ENCODE measurements at regions not wholly inside any gene's neighbourhood (a gene's known extent, or its start where the extent isn't known, plus 50 kb on each side); places are given as distances from the start of the nearest gene placed in this dataset.

DNA sequence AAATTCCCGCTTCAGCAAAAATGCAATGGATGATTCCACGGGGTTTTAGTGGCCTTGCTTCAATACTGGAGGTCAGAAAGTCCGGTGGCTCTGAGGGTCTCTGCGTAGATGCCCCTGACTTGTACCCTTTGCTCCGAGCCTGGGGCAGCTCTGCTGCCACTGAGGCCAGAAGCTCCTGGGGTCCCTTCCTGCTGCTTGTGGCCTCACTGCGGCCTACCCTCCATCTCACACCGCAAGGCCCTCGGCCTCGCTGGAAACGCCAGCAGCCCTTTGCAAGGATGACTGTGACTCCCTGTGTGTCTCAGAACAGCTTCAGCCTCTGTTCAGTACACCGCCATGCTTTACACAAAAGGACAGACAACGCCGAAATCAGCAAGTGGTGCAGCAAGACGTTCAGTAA lies 244.8 kb downstream of the ACTR3B start:
- intact Hi-C loops (cut with DNase I) = no loop called here
- no peak for DNase-seq (ENCODE audit: low spot score)

DNA sequence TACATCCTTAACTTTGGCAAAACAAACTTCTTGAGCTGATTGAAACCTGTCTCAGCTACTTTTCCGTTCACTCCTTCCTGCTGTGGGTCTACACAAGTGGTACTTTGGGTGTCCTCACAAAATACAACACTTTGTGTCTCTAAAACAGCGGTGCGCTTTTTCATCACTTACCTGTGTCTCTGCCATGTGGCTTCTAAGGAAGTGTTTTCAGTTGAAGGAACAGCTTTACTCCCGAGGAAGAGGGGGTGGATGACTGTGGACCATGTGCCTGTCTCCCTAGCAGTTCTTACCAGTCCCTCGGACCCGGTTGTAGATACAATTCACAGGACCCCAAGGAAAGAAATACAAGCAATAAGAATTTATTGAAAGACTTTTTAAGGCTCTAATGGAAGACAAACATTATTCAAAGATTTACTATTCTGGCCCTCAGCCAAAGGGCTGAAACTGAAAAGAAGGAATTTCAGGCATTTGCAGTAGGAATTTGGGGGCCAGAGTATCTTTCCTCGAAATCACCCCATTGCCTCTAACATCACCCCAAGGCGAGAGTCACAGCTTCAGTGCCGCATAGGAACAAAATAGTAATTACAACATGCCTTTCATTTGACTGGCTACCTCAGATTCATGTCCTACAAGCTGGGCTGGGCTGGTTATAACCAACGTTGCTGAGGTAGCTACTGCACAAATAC lies 246.3 kb downstream of the ACTR3B start:
- DNase-seq (ENCODE audit: low spot score) = no peak
- intact Hi-C loops (cut with DNase I) = no loop called here

DNA sequence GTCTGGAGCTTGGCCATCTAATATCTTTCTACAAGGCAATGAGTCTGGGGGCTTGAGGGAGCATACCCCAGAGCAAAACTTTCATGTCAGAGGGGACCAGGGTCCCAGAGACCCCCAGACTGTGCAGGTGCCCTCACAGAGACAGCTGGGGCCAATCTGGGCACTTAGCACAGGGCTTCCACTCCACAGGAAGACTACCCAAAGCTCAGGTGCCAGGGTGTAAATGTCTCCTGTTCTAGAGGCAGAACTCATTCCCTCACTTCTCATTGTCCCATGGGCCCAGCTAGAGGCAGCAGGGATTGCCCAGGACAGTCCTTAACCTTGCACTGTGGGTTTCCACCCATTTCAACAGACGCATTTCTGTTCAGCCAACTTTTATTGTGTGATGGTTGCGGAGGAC lies 246.9 kb downstream of the ACTR3B start:
- DNase-seq (ENCODE audit: low spot score) = no peak
- intact Hi-C loops (cut with DNase I) = no loop called here

DNA sequence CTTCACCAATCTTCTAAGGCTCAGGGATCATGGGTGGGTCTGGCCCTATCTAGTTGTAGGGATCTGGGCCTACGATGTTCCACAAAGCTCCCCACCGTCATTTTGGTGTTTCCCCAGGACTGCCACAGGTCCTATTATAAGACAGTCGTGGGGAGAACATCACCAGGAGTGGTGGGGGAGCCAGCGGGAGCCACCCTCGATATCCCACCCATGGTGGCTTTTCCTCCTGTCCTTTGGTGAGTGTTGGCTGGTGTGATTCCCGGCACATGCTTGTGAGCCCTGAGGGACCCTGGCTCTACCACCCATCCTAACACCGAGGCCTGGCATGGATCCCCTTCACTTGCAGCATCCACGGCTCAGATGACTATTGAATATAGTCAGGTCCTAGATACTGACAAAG lies 247.4 kb downstream of the ACTR3B start:
- intact Hi-C loops (cut with DNase I) = no loop called here
- no peak for DNase-seq (ENCODE audit: low spot score)

DNA sequence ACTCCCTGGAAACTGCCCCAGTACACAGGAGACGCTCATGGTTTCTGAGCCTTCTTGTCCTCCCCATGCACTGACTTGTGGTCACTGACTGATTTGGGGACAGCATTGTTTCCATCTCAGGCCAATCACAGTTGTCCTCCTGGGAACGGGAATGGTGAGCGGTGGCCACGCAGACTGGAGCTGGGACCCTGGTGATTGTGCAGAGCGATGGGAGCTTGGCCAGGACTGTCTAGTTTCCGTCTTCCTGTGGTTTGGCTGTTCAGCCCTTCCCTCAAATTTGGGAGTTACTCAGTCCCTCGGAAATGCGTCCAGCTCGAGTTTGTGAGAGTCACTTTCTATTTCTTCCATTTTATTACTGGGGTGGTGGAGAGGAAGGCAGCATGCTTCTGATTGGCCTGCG lies 250.9 kb downstream of the ACTR3B start:
- intact Hi-C loops (cut with DNase I) = no loop called here
- DNase-seq (ENCODE audit: low spot score) = no peak

DNA sequence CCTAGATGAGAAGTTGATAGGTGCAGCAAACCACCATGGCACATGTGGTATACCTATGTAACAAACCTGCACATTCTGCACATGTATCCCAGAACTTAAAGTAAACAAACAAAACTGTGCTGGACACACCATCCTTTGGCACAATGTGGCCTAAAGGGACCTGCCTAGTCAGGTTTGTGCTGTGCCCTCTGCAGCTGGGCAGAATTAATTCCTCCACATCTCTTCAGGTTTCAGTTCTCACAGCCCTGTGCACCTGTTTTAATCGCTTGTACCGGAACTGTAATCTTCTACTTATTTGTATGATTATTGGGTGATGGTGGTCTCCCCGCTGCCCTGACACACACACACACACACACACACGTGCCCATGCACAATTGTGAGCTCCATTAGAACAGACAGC lies 252.7 kb downstream of the ACTR3B start:
- DNase-seq (ENCODE audit: low spot score) = no peak
- intact Hi-C loops (cut with DNase I) = no loop called here

DNA sequence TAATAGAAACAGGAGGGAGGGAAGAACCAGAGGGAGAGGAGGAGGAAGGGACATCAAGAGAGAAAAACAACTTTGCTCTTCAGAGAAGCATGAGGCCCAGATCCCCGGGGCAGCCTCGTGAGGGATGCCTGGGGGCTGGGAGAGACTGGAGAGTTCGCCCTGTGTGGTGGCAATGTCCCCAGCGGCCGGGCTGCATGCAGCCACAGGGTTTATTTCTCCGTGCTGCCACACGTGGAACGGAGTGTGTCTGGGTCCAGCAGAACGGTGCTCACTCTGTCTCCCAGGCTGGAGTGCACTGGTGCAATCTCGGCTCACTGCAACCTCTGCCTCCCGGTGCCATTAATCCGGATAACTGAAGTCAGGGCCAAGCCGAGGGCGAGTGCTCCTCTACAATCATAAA lies 257.7 kb downstream of the ACTR3B start:
- intact Hi-C loops (cut with DNase I) = no loop called here
- no peak for DNase-seq (ENCODE audit: low spot score)

DNA sequence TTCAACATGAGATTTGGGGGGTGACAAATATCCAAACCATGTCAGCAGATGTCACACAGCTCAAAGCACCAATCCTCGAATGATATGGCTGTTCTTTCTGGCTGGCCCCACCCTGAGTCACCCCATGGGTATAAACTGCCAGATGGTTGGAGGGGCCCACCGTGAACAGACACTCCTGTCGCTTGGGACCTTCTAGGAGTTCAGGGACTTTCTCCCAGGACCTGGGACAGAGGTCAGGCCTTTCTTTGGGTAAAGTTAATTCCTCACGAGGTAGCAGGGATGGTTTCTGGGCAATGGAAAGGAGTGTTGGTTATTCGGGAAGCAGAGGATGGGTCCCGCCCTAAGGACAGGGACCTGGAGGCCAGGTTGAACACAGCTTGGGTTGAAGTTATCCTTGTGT lies 262.0 kb downstream of the ACTR3B start:
- intact Hi-C loops (cut with DNase I) = no loop called here
- DNase-seq (ENCODE audit: low spot score) = no peak

DNA sequence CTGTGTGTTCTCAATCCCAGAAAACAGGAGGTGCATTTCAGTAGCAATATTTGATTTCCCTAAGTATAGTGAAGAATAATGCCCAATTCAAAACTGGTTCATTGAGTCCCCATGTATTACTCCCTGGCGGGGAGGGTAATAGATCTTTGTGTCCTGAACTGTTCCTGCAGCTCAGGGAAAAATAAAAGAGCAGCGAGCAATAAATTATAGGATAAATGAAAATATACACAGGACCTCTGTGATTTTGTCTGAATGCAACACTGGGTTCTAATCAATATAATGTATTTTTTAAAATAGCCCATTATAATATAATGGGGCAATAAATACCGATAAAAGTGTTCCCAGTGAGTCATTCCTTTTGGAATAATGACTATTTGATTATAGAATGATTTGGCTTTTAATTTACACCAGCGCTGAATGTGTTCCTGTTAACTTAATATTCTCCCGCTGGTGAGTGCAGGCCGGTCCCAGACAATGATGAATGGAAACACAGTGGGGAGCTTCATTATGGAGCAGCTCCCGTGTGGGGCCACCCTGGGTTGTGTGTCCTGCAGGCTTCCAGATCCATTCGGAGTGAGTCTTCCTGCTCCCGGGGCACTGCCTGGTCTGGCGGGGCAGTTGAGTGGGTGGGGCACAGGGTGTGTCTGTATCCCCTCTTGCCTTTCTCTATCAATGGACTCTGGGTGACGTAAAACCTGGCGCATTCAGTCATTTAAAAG lies 263.1 kb downstream of the ACTR3B start:
- DNase-seq (ENCODE audit: low spot score) = no peak
- intact Hi-C loops (cut with DNase I) = no loop called here

DNA sequence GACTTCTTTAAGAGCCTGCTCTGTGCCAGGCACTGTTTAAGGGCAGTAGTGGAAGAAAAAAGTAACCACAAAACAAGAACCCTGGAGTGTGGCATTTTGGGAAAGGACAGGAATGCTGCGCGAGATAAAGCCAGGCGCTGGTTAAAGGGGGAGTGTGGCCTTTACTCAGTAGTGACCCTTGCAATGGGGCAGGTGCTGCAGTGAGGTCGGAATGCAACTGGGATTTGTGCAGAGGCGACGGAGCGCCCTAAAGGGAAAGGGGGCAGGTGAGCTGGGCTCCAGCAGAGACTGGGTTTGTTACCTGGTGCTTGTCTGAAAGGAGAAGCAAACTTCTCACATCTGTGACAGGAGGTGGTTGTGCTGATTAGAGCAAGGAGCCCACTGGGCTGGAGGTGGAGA lies 263.6 kb downstream of the ACTR3B start:
- DNase-seq (ENCODE audit: low spot score) = no peak
- intact Hi-C loops (cut with DNase I) = no loop called here

DNA sequence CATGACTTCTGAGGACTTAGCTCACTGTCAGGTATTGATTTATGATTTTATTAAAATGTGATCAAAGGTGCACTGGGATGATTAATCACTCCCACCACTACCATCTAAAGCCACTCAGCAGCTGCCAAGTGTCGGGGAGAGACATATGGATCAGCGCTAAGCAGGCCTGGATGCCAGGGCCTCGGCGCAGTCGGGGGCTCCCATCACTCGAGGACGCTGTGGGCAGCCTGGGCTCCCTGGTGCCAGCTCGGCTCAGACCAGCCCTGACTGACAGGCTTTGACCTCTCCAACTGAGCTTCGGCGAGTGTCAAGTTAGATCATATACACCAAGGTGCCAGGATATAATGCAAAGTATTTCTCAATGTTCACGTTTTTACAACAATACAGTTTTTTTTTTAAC lies 267.7 kb downstream of the ACTR3B start:
- no peak for DNase-seq (ENCODE audit: low spot score)
- intact Hi-C loops (cut with DNase I) = no loop called here

DNA sequence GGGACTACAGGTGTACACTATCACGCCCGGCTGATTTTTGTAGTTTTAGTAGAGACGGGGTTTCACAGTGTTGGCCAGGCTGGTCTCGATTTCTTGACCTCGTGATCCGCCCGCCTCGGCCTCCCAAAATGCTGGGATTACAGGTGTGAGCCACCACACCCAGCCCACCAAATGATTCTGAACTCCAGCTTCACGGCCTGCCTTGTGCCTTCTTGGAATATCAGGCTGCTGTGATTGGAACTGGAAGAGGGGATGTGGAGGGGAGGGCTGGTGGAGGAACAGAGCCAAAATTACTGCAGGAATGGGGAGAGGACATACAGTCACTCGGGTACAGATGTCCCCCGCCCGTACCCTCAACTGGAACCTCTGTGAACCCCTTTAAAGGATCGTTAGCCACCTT lies 268.4 kb downstream of the ACTR3B start:
- intact Hi-C loops (cut with DNase I) = no loop called here
- no peak for DNase-seq (ENCODE audit: low spot score)

DNA sequence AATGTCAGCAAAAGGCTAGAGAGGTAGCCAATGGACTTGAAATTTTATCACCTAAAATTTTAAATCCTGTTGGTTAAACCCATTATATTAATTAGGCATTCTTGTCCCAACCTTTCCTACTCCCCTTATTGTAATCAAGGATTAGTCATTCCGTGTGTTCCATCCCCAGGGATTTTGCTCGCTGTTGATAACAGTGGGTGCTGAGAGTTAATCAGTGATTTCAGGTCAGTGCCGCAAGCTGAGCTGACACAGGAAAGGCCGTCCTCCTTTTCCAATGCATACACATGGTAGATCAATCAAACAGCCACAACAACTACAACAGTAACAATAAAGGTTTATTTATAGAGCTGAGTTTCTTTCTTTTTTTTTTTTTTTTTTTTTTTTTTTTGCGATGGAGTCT lies 271.4 kb downstream of the ACTR3B start:
- no peak for DNase-seq (ENCODE audit: low spot score)
- intact Hi-C loops (cut with DNase I) = no loop called here

DNA sequence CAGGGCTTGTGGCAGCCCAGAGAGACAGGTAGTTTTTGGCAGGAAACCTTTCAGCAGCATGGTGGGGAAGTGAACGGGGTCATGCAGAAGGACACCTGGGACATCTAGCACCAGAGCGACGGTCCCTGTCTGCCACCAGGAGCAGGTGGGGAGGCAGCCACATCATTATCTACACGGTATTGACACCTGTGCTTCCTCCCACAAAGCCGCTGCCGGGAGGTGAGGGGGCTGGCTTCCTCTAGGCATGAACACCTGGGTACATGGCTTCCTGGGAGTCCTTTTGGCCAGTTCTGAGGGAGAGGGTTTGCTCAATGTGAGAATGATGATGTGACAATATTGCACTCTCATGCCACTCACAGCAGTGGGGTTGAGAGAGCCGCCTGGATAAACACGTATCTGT lies 275.2 kb downstream of the ACTR3B start:
- no peak for DNase-seq (ENCODE audit: low spot score)
- intact Hi-C loops (cut with DNase I) = no loop called here

DNA sequence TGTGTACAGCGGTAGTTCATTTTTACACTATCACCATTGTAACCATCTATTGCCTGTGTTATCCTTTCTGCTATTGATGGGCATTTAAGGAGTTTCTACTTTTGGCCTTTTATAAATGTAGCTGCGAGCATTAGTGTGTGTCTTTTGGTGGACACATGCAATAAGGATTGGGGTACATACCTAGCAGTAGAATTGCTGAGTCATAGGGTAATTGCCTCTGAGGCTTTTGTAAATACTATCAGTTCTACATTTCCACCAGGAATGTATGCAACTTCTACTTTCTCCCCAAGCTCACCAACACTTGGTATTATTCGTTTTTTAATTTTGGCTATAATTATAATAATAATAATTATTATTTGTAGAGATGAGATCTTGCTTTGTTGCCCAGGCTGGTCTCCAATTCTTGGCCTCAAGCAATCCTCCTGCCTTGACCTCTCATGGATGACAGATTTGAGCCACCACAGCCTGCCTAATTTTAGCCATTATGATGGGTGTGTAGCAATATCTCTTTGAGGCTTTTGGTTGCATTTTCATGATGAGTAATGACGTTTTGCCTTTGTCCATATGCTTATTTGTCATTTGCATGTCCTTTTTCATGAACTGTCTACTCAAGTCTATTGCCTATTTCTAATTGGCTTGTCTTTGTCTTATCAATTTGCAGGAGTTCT lies 277.0 kb downstream of the ACTR3B start:
- intact Hi-C loops (cut with DNase I) = no loop called here
- no peak for DNase-seq (ENCODE audit: low spot score)

DNA sequence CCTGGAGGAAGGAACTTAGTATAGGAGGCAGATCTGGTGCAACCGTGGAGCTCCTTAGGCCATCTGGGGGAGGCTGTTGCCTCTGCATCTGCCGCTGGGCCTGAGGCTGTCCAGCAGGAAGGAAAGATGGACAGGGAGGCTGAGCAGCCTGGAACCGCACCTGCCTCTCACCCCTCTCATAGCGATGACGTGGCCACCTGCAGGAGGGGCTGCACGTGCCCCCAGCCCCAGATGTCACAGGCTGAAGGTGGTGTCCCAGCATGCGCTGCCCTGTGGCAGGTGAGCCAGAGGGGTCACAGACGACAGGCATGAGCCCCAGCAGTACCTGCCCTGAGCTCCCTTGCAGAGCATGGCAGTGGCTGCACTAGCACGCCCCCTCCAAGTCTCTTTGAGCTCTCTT lies 283.9 kb downstream of the ACTR3B start:
- no peak for DNase-seq (ENCODE audit: low spot score)
- intact Hi-C loops (cut with DNase I) = no loop called here

DNA sequence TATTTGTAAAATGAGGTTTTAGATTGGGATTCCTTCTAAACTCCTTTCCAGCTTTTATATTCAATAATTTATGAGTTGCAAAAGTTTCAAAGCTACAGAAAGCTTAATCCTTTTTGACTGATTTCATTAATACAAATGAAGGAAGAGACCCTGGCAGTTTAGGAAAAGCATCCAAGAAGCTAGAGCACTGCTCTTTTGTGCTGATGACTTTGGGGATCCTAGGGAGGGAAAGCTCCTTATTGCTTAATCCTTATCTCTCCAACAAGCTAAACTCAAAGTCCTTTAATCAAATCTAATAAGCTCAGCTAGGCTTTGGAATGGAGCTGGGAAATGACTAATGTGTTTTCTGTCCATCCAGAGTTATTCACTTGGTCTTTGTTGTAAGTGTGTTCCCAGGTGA lies 285.4 kb downstream of the ACTR3B start:
- no peak for DNase-seq (ENCODE audit: low spot score)
- intact Hi-C loops (cut with DNase I) = no loop called here

DNA sequence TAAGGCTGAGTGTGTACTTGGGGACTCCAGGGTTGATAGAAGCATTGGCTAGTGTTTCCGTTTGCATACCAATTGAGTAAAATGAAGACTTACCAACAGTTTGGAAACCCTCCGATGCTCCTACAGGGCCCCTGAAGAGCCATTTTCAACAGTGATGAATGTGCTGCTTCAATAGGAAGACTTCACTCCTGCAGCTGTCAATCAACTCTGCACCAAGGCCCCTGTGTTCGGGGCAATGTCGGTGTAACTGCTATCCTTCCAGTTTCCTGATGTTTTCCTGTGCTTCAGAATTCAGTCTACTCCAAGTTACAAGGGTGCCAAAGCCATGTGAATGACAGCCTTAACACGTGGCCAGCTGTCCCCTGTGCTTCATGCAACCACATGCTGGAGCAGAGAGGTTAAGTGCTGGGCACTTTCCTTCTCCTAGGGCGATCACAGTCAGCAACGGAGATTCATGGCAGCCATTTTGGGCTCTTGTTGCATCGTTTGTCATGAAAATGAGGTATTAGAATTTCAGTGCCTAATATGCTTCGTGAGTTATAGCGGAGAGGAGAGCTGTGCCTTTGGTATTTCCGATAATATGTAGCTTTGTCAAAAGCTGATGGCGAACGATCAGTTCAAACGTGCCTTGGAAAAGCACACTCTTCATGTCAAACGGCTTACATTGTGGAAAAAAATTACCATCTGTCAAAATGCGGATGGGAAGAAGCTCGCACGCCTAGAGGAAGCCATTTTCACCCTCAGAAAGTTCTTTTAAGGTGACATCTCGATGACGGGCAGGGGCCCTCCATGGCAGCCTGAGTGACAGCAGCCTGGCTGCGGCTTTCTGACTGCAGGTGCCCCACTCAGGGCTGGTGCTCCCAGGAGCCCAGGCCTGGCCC lies 287.8 kb downstream of the ACTR3B start:
- DNase-seq (ENCODE audit: low spot score) = no peak
- intact Hi-C loops (cut with DNase I) = no loop called here

DNA sequence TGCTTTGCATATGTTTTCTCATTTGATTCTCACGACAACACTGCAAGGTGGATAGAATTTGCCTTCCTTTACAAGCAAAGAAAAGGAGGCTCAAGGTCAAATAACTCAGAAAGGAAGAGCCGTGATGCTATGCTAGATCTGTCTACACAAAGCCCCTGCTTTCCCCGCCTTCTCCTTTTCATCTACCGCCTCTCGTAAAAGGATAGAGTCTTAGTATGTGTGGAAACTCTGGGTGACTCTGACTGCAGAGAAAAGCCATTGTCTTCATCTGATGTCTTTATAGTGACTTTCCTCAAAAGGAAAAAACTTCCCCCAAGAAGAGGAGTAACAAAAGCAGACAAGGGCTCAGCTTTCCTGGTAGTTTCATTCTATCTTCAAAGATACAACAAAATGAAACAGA lies 292.7 kb downstream of the ACTR3B start:
- intact Hi-C loops (cut with DNase I) = no loop called here
- no peak for DNase-seq (ENCODE audit: low spot score)

DNA sequence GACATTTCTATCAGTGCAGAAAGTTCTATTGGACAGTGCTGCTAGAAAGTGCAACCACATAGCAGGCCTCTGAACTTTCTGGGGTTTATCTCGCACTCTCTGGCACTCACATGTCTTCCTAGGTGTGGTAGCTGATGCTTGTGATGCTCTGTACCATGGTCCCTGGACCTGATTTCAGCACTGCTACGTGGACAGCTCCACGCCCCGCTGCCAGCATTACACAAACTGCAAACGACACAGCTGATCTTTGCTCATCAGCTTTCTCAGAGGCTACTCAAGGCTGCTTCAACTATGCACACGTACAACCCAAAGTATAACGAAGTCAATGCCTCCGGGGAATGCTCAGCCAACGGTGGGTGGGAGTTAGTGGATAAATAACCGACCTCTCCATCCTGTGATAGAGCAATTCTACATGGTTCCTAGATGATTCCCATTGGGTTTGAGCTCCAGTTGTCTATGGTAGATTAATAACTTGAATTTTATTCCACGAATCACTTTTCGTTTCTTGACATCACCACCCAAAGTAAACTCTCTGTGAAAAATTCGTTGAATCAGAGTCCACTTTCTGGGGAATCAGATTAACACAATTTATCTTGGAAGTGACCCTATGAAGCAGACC lies 302.5 kb downstream of the ACTR3B start:
- intact Hi-C loops (cut with DNase I) = no loop called here
- DNase-seq (ENCODE audit: low spot score) = no peak
